PC-3 (cell line): ENCODE measurements at regions not wholly inside any gene's neighbourhood (a gene's known extent, or its start where the extent isn't known, plus 50 kb on each side); places are given as distances from the start of the nearest gene placed in this dataset.

ENCODE experiments used
- EZH2 ChIP-seq: fragments of 300-600 bp; sonication (generic); IDR thresholded peaks from one replicate; pipeline ENCODE4 v1.6.1; 2017; ENCODE audit warnings: antibody characterized with exemption, mild to moderate bottlenecking, low read length; ENCODE audit not compliant: unreplicated experiment
- EZH2phosphoT487 ChIP-seq: fragments of 300-600 bp; sonication (generic); IDR thresholded peaks from 2 replicates; pipeline ENCODE4 v1.6.1; 2018; ENCODE audit warnings: mild to moderate bottlenecking, antibody characterized with exemption, low read length, borderline replicate concordance
- TF ChIP-seq, protein P1 (sequence below): fragments of 300-600 bp; sonication (generic); conservative IDR thresholded peaks from 2 replicates; pipeline ENCODE4 v1.5.1; 2017; ENCODE audit warnings: antibody characterized with exemption, low read depth, mild to moderate bottlenecking, low read length

DNA sequence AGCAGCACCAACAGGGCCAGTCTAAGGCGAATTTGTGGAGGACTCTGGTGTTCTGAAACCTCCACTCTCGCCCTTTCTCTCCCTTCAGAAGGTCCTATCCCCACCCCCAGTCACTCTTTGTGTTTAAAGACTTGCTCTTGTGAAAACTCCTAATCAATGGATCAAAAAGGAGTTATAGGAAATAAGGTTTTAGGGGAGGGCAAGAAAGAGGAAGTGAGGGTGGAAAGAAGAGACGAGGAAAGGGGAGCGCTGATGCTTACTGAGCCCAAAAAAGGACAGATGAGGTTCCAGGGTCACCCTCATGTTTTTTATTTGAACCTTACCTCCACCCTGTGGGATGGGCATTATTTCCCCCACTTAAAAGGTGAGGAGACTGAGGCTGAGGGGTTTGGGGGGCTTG lies 70.0 kb upstream of the SLC6A11 start:
- TF ChIP-seq, protein P1, sequence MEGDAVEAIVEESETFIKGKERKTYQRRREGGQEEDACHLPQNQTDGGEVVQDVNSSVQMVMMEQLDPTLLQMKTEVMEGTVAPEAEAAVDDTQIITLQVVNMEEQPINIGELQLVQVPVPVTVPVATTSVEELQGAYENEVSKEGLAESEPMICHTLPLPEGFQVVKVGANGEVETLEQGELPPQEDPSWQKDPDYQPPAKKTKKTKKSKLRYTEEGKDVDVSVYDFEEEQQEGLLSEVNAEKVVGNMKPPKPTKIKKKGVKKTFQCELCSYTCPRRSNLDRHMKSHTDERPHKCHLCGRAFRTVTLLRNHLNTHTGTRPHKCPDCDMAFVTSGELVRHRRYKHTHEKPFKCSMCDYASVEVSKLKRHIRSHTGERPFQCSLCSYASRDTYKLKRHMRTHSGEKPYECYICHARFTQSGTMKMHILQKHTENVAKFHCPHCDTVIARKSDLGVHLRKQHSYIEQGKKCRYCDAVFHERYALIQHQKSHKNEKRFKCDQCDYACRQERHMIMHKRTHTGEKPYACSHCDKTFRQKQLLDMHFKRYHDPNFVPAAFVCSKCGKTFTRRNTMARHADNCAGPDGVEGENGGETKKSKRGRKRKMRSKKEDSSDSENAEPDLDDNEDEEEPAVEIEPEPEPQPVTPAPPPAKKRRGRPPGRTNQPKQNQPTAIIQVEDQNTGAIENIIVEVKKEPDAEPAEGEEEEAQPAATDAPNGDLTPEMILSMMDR = no peak
- no peak for TF ChIP-seq EZH2
- TF ChIP-seq EZH2phosphoT487 = no peak
